ENCODE measurements at regions not wholly inside any gene's neighbourhood (a gene's known extent, or its start where the extent isn't known, plus 50 kb on each side); places are given as distances from the start of the nearest gene placed in this dataset.

GRCh38 chr2:129011466-129012061, 692.9 kb upstream of the HS6ST1 start:
- ChIA-PET CTCF (no interaction called here), POLR2A (ENCODE audit: low non-redundant PET) (no interaction called here)
- no peaks in the 10 kb centered on the region for H3K9me3 ChIP-seq (ENCODE audit: low read depth, low read length, poor library complexity, severe bottlenecking)
- TF ChIP-seq CTCF (conservative IDR thresholded peaks at IDR 0.05; ENCODE audit: low read depth, low read length) (no peak), EZH2 (IDR thresholded peaks at IDR 0.05; ENCODE audit: borderline replicate concordance, low read depth, low read length, poor library complexity, severe bottlenecking) (no peak)
- intact Hi-C loops (cut with micrococcal nuclease; ENCODE audit: unreplicated experiment), result no loop called here
- no peak overlapping the region for H3K4me3 ChIP-seq (ENCODE audit: low read depth, low read length, poor library complexity, severe bottlenecking)
- DNase-seq (ENCODE audit: low spot score), result no peak
- H3K27me3 ChIP-seq (replicated peaks; ENCODE audit: insufficient read depth, low read depth, low read length, poor library complexity), result peaks cover 8% of the 10 kb centered on the region
- no peaks in the 10 kb centered on the region for H3K36me3 ChIP-seq (ENCODE audit: insufficient read depth, low read length, poor library complexity, severe bottlenecking)
- H3K4me1 ChIP-seq (ENCODE audit: insufficient read depth, low read length, poor library complexity, severe bottlenecking), result no peaks in the 10 kb centered on the region
- H3K27ac ChIP-seq (ENCODE audit: low read depth, low read length, poor library complexity, severe bottlenecking), result no peak overlapping the region
- no TSS peak for BruUV-seq (replicated peaks)

GRCh38 chr2:129014432-129014831, 695.8 kb upstream of the HS6ST1 start:
- CTCF ChIA-PET, result no interaction called here
- DNase-seq (ENCODE audit: low spot score), result no peak
- no TSS peak for BruUV-seq (replicated peaks)
- no peak for TF ChIP-seq CTCF (conservative IDR thresholded peaks at IDR 0.05; ENCODE audit: low read depth, low read length)
- Histone ChIP-seq H3K9me3 (ENCODE audit: low read depth, low read length, poor library complexity, severe bottlenecking) (no peaks in the 10 kb centered on the region), H3K36me3 (ENCODE audit: insufficient read depth, low read length, poor library complexity, severe bottlenecking) (no peaks in the 10 kb centered on the region), H3K4me3 (ENCODE audit: low read depth, low read length, poor library complexity, severe bottlenecking) (no peak overlapping the region), H3K27me3 (replicated peaks; ENCODE audit: insufficient read depth, low read depth, low read length, poor library complexity) (peaks cover 8% of the 10 kb centered on the region), H3K27ac (ENCODE audit: low read depth, low read length, poor library complexity, severe bottlenecking) (no peak overlapping the region), H3K4me1 (ENCODE audit: insufficient read depth, low read length, poor library complexity, severe bottlenecking) (no peaks in the 10 kb centered on the region)
- intact Hi-C loops (cut with micrococcal nuclease; ENCODE audit: unreplicated experiment), result no loop called here
- POLR2A ChIA-PET (ENCODE audit: low non-redundant PET), result no interaction called here

GRCh38 chr2:129015397-129016285, 697.0 kb upstream of the HS6ST1 start:
- intact Hi-C loops (cut with micrococcal nuclease; ENCODE audit: unreplicated experiment), result no loop called here
- no peaks in the 10 kb centered on the region for H3K36me3 ChIP-seq (ENCODE audit: insufficient read depth, low read length, poor library complexity, severe bottlenecking)
- H3K9me3 ChIP-seq (ENCODE audit: low read depth, low read length, poor library complexity, severe bottlenecking), result no peaks in the 10 kb centered on the region
- no peak for DNase-seq (ENCODE audit: low spot score)
- H3K27me3 ChIP-seq (replicated peaks; ENCODE audit: insufficient read depth, low read depth, low read length, poor library complexity), result peaks cover 8% of the 10 kb centered on the region
- POLR2A ChIA-PET (ENCODE audit: low non-redundant PET), result no interaction called here
- TF ChIP-seq CTCF (conservative IDR thresholded peaks at IDR 0.05; ENCODE audit: low read depth, low read length) (no peak), EZH2 (IDR thresholded peaks at IDR 0.05; ENCODE audit: borderline replicate concordance, low read depth, low read length, poor library complexity, severe bottlenecking) (no peak)
- H3K4me3 ChIP-seq (ENCODE audit: low read depth, low read length, poor library complexity, severe bottlenecking), result no peak overlapping the region
- CTCF ChIA-PET, result no interaction called here
- H3K27ac ChIP-seq (ENCODE audit: low read depth, low read length, poor library complexity, severe bottlenecking), result no peak overlapping the region
- no peaks in the 10 kb centered on the region for H3K4me1 ChIP-seq (ENCODE audit: insufficient read depth, low read length, poor library complexity, severe bottlenecking)
- BruUV-seq (replicated peaks), result no TSS peak

All from A673 (cell line).